HG03103 (cell line): ENCODE measurements at regions not wholly inside any gene's neighbourhood (a gene's known extent, or its start where the extent isn't known, plus 50 kb on each side); places are given as distances from the start of the nearest gene placed in this dataset.

Experiments
- ATAC-seq: cut with Tn5 transposase; IDR thresholded peaks from one replicate; pipeline ENCODE4 v1.9.1; 2021; ENCODE audit warnings: low read depth; ENCODE audit not compliant: unreplicated experiment

GRCh38 chr17:15048933-15049794 lies 216.0 kb downstream of the PMP22 start:
- no peak for ATAC-seq

GRCh38 chr17:15048381-15048780 lies 216.7 kb downstream of the PMP22 start:
- no peak for ATAC-seq

- no peak for ATAC-seq
These were observed 222.8 kb downstream of the PMP22 start for GRCh38 chr17:15042311-15042710.

- no peak for ATAC-seq
These were observed 225.8 kb downstream of the PMP22 start for GRCh38 chr17:15039366-15039765.

GRCh38 chr17:15038656-15039055 lies 226.5 kb downstream of the PMP22 start:
- ATAC-seq: no peak

GRCh38 chr17:15036238-15036637 lies 228.9 kb downstream of the PMP22 start:
- no peak for ATAC-seq

GRCh38 chr17:15031975-15032374 lies 233.2 kb downstream of the PMP22 start:
- ATAC-seq: no peak

GRCh38 chr17:15029469-15029868 lies 235.7 kb downstream of the PMP22 start:
- no peak for ATAC-seq

GRCh38 chr17:15027853-15028252 lies 237.3 kb downstream of the PMP22 start:
- ATAC-seq: no peak

- no peak for ATAC-seq
These were observed 239.0 kb downstream of the PMP22 start for GRCh38 chr17:15026088-15026487.

GRCh38 chr17:15023589-15024336 lies 241.4 kb downstream of the PMP22 start:
- ATAC-seq: no peak

- ATAC-seq: no peak
These were observed 246.0 kb downstream of the PMP22 start for GRCh38 chr17:15019158-15019557.

GRCh38 chr17:15012351-15012980 lies 252.7 kb downstream of the PMP22 start:
- no peak for ATAC-seq

- ATAC-seq: no peak
These were observed 256.0 kb downstream of the PMP22 start for GRCh38 chr17:15009087-15009486.

- ATAC-seq: no peak
These were observed 258.0 kb downstream of the PMP22 start for GRCh38 chr17:15007147-15007553.

- ATAC-seq: no peak
These were observed 258.6 kb downstream of the PMP22 start for GRCh38 chr17:15006421-15007128.

- no peak for ATAC-seq
These were observed 264.5 kb downstream of the PMP22 start for GRCh38 chr17:15000661-15001060.

- ATAC-seq: no peak
These were observed 267.8 kb downstream of the PMP22 start for GRCh38 chr17:14997290-14997689.

GRCh38 chr17:14986127-14986526 lies 279.0 kb downstream of the PMP22 start:
- no peak for ATAC-seq

GRCh38 chr17:14972844-14973243 lies 292.3 kb downstream of the PMP22 start:
- no peak for ATAC-seq

- ATAC-seq: no peak
These were observed 294.1 kb downstream of the PMP22 start for GRCh38 chr17:14971054-14971453.
